ENCODE measurements at regions not wholly inside any gene's neighbourhood (a gene's known extent, or its start where the extent isn't known, plus 50 kb on each side); places are given as distances from the start of the nearest gene placed in this dataset.
"Not testable (repeated sequence)": the region's sequence is repeated elsewhere in the genome, so short reads cannot be mapped to it uniquely, and the experiment has no call there.

DNA sequence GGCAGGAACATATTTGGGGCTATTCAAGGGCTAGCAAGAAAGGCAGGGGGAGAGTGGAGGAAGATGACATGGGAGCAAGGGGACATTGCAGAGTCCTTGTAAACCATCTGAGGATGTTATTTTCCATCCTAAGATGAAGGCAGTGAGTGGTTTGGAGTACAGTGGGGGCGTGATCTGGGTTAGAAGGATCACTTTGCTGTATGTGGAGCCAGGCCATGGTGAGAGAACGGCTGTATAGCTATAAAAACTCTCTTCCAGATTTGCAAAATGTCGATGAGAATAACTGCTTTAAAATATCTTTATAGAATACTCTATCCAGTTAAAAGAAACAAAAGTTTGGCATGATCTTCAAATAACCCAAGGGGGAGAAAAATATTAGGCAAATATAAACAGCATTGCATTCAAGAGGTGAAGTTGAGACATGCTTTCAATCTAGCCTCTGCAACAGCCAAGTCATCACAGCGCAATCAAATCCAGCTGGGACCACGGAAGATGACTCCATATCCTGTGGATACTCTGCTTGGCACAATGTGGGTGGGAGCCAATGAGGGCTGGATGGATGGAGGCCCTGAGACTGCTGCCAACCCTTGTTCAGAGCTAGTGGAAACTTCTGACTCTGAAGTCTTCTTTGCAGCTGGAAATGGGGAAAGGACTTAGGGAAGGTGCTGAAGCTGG is 111.5 kb upstream of the BASP1 start (continued):
- TF ChIP-seq POLR2AphosphoS5 (IDR thresholded peaks at IDR 0.05; ENCODE audit: low read depth, low read length) = no peak
- no peak for TF ChIP-seq POLR2A (IDR thresholded peaks at IDR 0.05; ENCODE audit: borderline replicate concordance, extremely low read depth, insufficient read depth, insufficient read length)

DNA sequence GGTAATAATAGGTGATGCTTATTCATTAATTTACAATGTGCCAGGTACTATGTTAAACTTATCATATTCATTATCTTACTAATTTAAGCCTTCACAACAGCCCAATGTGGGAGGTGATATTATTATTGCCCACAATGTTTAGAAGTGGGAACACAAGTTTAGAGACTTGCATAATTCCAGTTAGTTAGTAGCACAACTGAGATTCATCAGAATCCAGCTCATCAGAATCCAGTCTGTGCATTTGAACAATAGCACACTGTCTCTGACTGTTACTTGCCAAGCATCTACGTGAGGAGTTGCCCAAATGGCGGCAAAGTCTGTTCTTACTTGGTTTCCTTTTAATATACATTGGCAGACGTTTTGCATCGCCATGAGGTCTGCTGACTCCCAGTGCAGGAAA is 110.9 kb upstream of the BASP1 start:
- H3K4me1 ChIP-seq (ENCODE audit: control insufficient read depth in 1 of 2, insufficient read depth in 2 of 2, low read length in 2 of 2) = no peaks in the 10 kb centered on the region
- intact Hi-C loops (cut with micrococcal nuclease) = no loop called here
- H3K27ac ChIP-seq (ENCODE audit: low read depth, low read length) = no peak overlapping the region
- no peak for ATAC-seq
- H2AFZ ChIP-seq (ENCODE audit: low read depth, low read length, poor library complexity, severe bottlenecking) = no peak overlapping the region
- TF ChIP-seq SRF (IDR thresholded peaks at IDR 0.05; ENCODE audit: low read depth) (no peak), YY1 (IDR thresholded peaks at IDR 0.05; ENCODE audit: extremely low read depth, insufficient replicate concordance, low read depth, low read length) (no peak), SP1 (IDR thresholded peaks at IDR 0.05; ENCODE audit: low read depth) (no peak), CBX3 (IDR thresholded peaks at IDR 0.05; ENCODE audit: low read depth) (no peak), EGR1 (IDR thresholded peaks at IDR 0.05; ENCODE audit: low read depth) (no peak), ZNF274 (IDR thresholded peaks at IDR 0.05; ENCODE audit: low read depth, low read length) (no peak), CEBPB (IDR thresholded peaks at IDR 0.05; ENCODE audit: low read depth) (no peak), EZH2phosphoT487 (IDR thresholded peaks at IDR 0.05; ENCODE audit: borderline replicate concordance) (no peak), EZH2 (IDR thresholded peaks at IDR 0.05) (no peak)
- no peak overlapping the region for H3K9ac ChIP-seq (ENCODE audit: low read length)
- no peaks in the 10 kb centered on the region for H3K9me3 ChIP-seq (ENCODE audit: control insufficient read depth in 1 of 2, insufficient read depth in 1 of 2, low read depth in 1 of 2, low read length in 2 of 2)
- H3K4me3 ChIP-seq (replicated peaks in 1 of 2; ENCODE audit: low read depth in 1 of 2, low read length in 2 of 2) = no peak overlapping the region
- no peaks in the 10 kb centered on the region for H4K20me1 ChIP-seq (ENCODE audit: insufficient read depth)
- ChIA-PET RAD21 (ENCODE audit: low non-redundant PET in 1 of 2, low total read pairs in 2 of 2, uncharacterized antibody in 2 of 2, unreplicated experiment in 2 of 2) (no interaction called here), CTCF (no interaction called here), POLR2A (no interaction called here)
- no TSS peak for BruUV-seq (replicated peaks)
- H3K79me2 ChIP-seq (ENCODE audit: insufficient read depth, low read length) = no peaks in the 10 kb centered on the region
- no peaks in the 10 kb centered on the region for H3K9me2 ChIP-seq (ENCODE audit: insufficient read depth)
- H3K4me2 ChIP-seq (ENCODE audit: low read length) = no peak overlapping the region
- H3K36me3 ChIP-seq (ENCODE audit: control insufficient read depth in 1 of 2, insufficient read depth in 2 of 2, low read length in 2 of 2) = no peaks in the 10 kb centered on the region
- no peak for DNase-seq (ENCODE audit: low read depth, low spot score)
- H3K27me3 ChIP-seq (ENCODE audit: insufficient read depth, low read length) = no peaks in the 10 kb centered on the region

DNA sequence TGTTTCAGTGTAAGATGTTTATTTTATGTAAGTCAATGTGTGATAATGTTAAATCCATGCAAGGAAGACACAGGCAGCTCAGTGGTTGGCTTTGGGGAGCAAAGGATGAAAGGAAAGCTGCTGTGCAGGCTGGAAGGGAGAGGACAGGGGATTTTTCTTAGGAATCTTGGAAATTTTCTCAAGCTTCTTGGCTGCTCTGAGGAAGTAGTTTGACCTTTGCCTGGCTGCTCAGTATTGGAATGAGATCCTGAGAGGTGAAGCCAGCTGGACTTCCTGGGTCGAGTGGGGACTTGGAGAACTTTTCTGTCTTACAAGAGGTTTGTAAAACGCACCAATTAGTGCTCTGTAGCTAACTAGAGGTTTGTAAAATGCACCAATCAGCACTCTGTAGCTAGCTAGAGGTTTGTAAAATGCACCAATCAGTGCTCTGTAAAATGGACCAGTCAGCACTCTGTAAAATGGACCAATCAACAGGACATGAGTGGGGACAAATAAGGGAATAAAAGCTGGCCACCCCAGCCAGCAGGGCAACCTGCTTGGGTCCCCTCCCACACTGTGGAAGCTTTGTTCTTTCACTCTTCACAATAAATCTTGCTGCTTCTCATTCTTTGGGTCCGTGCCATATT is 105.2 kb upstream of the BASP1 start:
- H3K27ac ChIP-seq (ENCODE audit: low read depth, low read length) = not testable (repeated sequence)

More for the DNA sequence above, 105.2 kb upstream of the BASP1 start:
- H3K79me2 ChIP-seq (ENCODE audit: insufficient read depth, low read length); POLR2A ChIA-PET; BruUV-seq (replicated peaks); ATAC-seq; H3K9ac ChIP-seq (ENCODE audit: low read length); H3K4me1 ChIP-seq (ENCODE audit: control insufficient read depth in 1 of 2, insufficient read depth in 2 of 2, low read length in 2 of 2); DNase-seq (ENCODE audit: low read depth, low spot score); H3K27me3 ChIP-seq (ENCODE audit: insufficient read depth, low read length); H3K9me3 ChIP-seq (ENCODE audit: control insufficient read depth in 1 of 2, insufficient read depth in 1 of 2, low read depth in 1 of 2, low read length in 2 of 2); H3K4me2 ChIP-seq (ENCODE audit: low read length); H3K4me3 ChIP-seq (replicated peaks in 1 of 2; ENCODE audit: low read depth in 1 of 2, low read length in 2 of 2); RAD21 ChIA-PET (ENCODE audit: low non-redundant PET in 1 of 2, low total read pairs in 2 of 2, uncharacterized antibody in 2 of 2, unreplicated experiment in 2 of 2); H3K9me2 ChIP-seq (ENCODE audit: insufficient read depth); H2AFZ ChIP-seq (ENCODE audit: low read depth, low read length, poor library complexity, severe bottlenecking); intact Hi-C loops (cut with micrococcal nuclease); H3K36me3 ChIP-seq (ENCODE audit: control insufficient read depth in 1 of 2, insufficient read depth in 2 of 2, low read length in 2 of 2); H4K20me1 ChIP-seq (ENCODE audit: insufficient read depth): not testable (repeated sequence)
- CTCF ChIA-PET = interaction anchor here (2.7 kb wide), 1 partner anchor 20 kb away, joined by 13 read pairs; no protein-coding TSS in a partner anchor
